Activated CD4-positive, alpha-beta T cell treated with anti-CD3 and anti-CD28 coated beads for 48 hours (primary cell): ENCODE measurements at regions not wholly inside any gene's neighbourhood (a gene's known extent, or its start where the extent isn't known, plus 50 kb on each side); places are given as distances from the start of the nearest gene placed in this dataset.
"Not testable (repeated sequence)": the region's sequence is repeated elsewhere in the genome, so short reads cannot be mapped to it uniquely, and the experiment has no call there.

Experiments
- DNase-seq: peaks from one replicate; pipeline ENCODE4 v3.0.0-alpha.2; 2020

DNA sequence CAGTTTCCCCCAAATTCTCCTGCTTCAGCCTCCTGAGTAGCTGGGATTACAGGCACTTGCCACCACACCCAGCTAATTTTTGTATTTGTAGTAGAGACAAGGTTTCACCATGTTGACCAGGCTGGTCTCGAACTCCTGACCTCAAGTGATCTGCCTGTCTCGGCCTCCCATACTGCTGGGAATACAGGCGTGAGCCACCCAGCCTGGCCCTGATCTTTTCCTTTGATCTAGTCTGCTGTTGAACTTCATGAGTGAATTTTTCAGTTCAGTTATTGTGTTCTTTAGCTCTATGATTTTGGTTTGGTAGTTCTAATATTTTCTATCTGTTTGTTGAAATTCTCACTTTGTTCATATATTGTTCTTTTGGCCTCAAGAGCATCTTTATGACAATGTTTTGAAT lies 83.4 kb upstream of the RAP2C start:
- DNase-seq, result not testable (repeated sequence)

DNA sequence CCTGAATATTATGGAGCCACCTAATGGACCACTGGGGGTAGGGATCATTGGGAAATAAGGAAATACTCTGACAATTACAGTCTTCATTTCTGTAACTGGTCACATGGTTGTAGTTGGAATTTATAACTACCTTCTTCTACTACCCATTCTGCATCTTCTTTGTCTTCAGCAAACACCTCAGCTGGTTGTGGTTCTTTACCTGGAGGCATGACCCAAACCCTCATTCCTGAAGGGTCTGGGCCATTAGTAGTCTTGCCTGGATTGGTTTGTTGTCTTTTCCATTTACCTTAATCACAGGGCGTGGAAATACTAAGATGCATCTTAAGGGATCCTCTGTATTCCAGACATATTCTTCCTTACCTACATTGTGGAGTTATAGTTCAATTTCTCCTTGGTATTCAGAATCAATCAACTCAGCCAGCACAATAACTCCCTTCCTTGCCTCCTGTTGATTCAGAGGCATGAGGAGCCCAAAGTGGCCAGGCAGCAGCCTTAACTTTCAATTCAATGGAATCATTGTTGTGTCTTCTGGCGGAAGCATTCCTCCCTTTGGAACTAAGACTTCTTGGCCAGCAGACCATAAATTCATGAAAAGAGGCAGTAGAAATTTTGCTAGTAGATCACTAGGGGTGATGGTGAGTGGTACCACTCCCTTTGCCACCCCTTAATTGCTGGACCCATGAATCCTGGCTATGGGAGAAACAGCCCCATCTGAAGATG lies 75.7 kb upstream of the RAP2C start:
- DNase-seq, result no peak

DNA sequence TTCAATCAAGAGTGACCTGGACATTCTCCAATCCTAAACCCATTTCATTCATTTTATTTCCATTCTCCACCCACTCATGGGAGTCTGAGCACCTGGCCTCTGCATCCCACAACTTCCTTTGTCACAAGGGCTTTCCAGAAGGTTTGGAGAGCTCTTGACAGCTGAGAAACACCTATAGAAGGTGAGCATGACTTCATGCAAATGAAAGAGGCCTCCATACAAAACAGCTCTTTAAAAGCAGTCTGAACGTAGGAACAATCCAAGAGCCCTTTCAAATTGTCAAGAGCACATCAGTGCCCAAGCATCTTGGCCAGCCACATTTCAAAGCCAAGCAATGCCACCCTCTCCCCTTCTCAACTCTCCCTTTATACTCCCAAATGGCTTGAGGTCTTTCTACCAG lies 74.9 kb upstream of the RAP2C start:
- no peak for DNase-seq

GRCh38 chrX:132292793-132293192 lies 73.5 kb upstream of the RAP2C start:
- DNase-seq, result peak; percentile 8

- no peak for DNase-seq
Observed at GRCh38 chrX:132277953-132278614, 58.8 kb upstream of the RAP2C start.

- DNase-seq, result no peak
Observed at GRCh38 chrX:132272826-132273225, 53.6 kb upstream of the RAP2C start.

- DNase-seq, result no peak
Observed at GRCh38 chrX:132271311-132271778, 52.1 kb upstream of the RAP2C start.

DNA sequence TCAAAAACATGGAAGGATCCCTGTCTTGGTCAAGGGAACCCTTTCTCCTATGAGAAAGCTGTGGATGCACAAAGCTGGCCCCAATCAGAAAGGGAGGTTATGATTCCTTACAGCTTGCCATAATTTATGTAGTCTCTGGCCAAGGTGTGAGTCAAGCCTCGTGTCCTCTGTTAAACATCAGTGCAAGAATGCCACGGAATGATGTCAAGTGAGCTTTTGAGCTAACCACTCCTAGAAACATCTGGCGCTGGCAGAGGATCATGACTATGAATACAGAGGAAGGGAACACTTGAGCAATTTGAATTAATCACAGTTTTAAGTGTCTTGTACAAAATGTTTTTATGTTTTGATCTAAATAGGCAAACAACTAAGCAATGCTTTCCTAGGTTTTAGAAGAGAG lies 51.5 kb upstream of the RAP2C start:
- DNase-seq, result no peak

DNA sequence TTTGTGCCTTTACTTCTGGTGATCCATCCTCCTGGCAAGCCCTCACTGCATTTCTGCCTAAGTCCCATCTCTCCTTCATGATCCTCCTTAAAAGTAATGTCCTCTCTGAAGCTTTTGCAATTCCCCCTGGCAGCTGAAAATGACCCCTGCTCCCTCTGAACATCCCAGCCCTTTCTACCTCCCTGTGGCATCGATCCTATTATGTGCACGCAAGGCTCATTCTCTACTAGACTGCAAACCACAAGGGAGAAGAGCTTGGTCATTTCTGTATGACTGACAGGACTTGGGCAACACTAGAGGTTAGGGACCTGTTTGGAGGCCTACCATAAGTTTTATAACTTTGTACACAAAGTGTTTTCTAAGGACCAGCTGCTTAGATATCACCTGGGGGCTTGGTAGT lies 50.8 kb upstream of the RAP2C start:
- no peak for DNase-seq
